Adrenal gland (tissue), 9 donors: ENCODE measurements at regions not wholly inside any gene's neighbourhood (a gene's known extent, or its start where the extent isn't known, plus 50 kb on each side); places are given as distances from the start of the nearest gene placed in this dataset.
A peak's percentile ranks its signal among the peaks of the same experiment; 100 is the strongest.

Experiments
- DNase-seq, 7 donors: peaks; one replicate each; pipeline ENCODE4 v3.0.0-alpha.2; 2019 to 2020
- H3K27ac ChIP-seq, 5 donors: fragments of 200-600 bp; sonication (generic) in 4 of 5; 1 replicate in 3 of 5; 2 replicates in 2 of 5; pipeline versions ENCODE4 v1.5.1 to v1.8.0; 2016 to 2020; ENCODE audit warnings: mild to moderate bottlenecking in 1 of 5
- H3K27me3 ChIP-seq: fragments of 200-600 bp; 2 replicates; pipeline ENCODE4 v1.8.0; 2021
- H3K36me3 ChIP-seq, 2 donors: fragments of 200-600 bp; replicated peaks in 1 of 2; 1 replicate in 1 of 2; 2 replicates in 1 of 2; pipeline versions ENCODE4 v1.5.1 to v1.8.0; 2018 to 2022
- H3K4me1 ChIP-seq, 2 donors: fragments of 200-600 bp; replicated peaks in 1 of 2; 1 replicate in 1 of 2; 2 replicates in 1 of 2; pipeline versions ENCODE4 v1.5.1 to v1.8.0; 2018 to 2021
- H3K4me3 ChIP-seq, 4 donors: fragments of 200-600 bp; sonication (generic) in 3 of 4; one replicate each; pipeline ENCODE4 v1.5.1; 2016 to 2018
- H3K9me3 ChIP-seq, 3 donors: fragments of 200-600 bp; sonication (generic) in 1 of 3; replicated peaks in 1 of 3; 1 replicate in 2 of 3; 2 replicates in 1 of 3; pipeline versions ENCODE4 v1.5.1 to v1.8.0; 2016 to 2021
- CTCF ChIP-seq, 6 experiments: fragments of 450-650 bp in 4 of 6; fragments of 200-600 bp in 2 of 6; sonication (generic) in 1 of 6; IDR thresholded peaks; 1 replicate in 5 of 6; 2 replicates in 1 of 6; pipeline versions ENCODE4 v1.5.1 to v1.8.0; 2016 to 2021; ENCODE audit warnings: antibody characterized with exemption in 6 of 6, mild to moderate bottlenecking in 2 of 6, moderate library complexity in 1 of 6
- POLR2A ChIP-seq, 2 donors: fragments of 450-650 bp; IDR thresholded peaks; one replicate each; pipeline ENCODE4 v1.6.1; 2017; ENCODE audit warnings: antibody characterized with exemption in 2 of 2, mild to moderate bottlenecking in 2 of 2, moderate library complexity in 1 of 2
- WGBS, 4 donors: extraction: QIAGEN DNeasy Blood & Tissue Kit in 2 of 4; methylation state at CpG; one replicate each; pipeline versions ENCODE4 v1.1.5 to v1.1.7; 2013 to 2017; 5-methylcytosine and 5-hydroxymethylcytosine counted together
- intact Hi-C, 2 donors: fragments of 100-400 bp; cut with DNase I; formaldehyde crosslinking; loops; one replicate each; pipeline versions ENCODE4 v1.14.1 to v1.15.0; 2022 to 2023
- donor health status: healthy with polysubstance abuse.
- donor health status: Bipolar disorder and iron deficiency.
- donor health status: DM: yes; HTN: yes; CAD: no.
- donor health status: DM: no; HTN: no; CAD: no.
- donor health status: DM: no; HTN: no; CAD: no.

GRCh38 chr5:121503111-121503840 is 348.4 kb upstream of the FTMT start:
- Histone ChIP-seq H3K36me3 (no peaks in the 10 kb centered on the region), H3K9me3 (no peaks in the 10 kb centered on the region), H3K4me3 (no peak overlapping the region), H3K27me3 (no peaks in the 10 kb centered on the region), H3K27ac (no peak overlapping the region), H3K4me1 (no peaks in the 10 kb centered on the region)
- TF ChIP-seq CTCF (IDR thresholded peaks at IDR 0.05), result no peak
- no peak for TF ChIP-seq POLR2A (IDR thresholded peaks at IDR 0.05)
- DNase-seq, result peak in 6 of 7 donors; percentile 8 to 53 (median 32)
- WGBS, 4 donors, result 0 to 40% (median 28%) methylated on average over 2 of the region's 2 CpGs
- intact Hi-C loops, result no loop called here

- H3K27ac ChIP-seq, result no peak overlapping the region
- intact Hi-C loops, result no loop called here
- TF ChIP-seq CTCF (IDR thresholded peaks at IDR 0.05) (no peak), POLR2A (IDR thresholded peaks at IDR 0.05) (no peak)
These were observed 334.7 kb upstream of the FTMT start for GRCh38 chr5:121516997-121517396.

GRCh38 chr5:121525706-121526105 is 326.0 kb upstream of the FTMT start:
- no peaks in the 10 kb centered on the region for H3K9me3 ChIP-seq
- H3K27me3 ChIP-seq, result no peaks in the 10 kb centered on the region
- H3K27ac ChIP-seq, result no peak overlapping the region
- no peak for DNase-seq
- no peaks in the 10 kb centered on the region for H3K36me3 ChIP-seq
- TF ChIP-seq CTCF (IDR thresholded peaks at IDR 0.05) (no peak), POLR2A (IDR thresholded peaks at IDR 0.05) (no peak)
- H3K4me1 ChIP-seq, result no peaks in the 10 kb centered on the region
- 73 to 90% (median 81%) methylated on average over 3 of the region's 3 CpGs for WGBS, 4 donors
- intact Hi-C loops, result no loop called here
- H3K4me3 ChIP-seq, result no peak overlapping the region

More at GRCh38 chr5:121516997-121517396, 334.7 kb upstream of the FTMT start:
- Histone ChIP-seq H3K9me3 (no peaks in the 10 kb centered on the region), H3K4me1 (no peaks in the 10 kb centered on the region), H3K27me3 (no peaks in the 10 kb centered on the region), H3K4me3 (no peak overlapping the region), H3K36me3 (no peaks in the 10 kb centered on the region)
- no peak for DNase-seq

GRCh38 chr5:121526908-121527307 is 324.8 kb upstream of the FTMT start:
- 57 to 79% (median 75%) methylated on average over 1 of the region's 1 CpG for WGBS, 4 donors
- Histone ChIP-seq H3K27me3 (no peaks in the 10 kb centered on the region), H3K36me3 (no peaks in the 10 kb centered on the region), H3K4me3 (no peak overlapping the region), H3K4me1 (no peaks in the 10 kb centered on the region), H3K9me3 (no peaks in the 10 kb centered on the region), H3K27ac (no peak overlapping the region)
- intact Hi-C loops, result no loop called here
- no peak for TF ChIP-seq CTCF (IDR thresholded peaks at IDR 0.05)
- no peak for TF ChIP-seq POLR2A (IDR thresholded peaks at IDR 0.05)
- DNase-seq, result no peak
